Urothelium cell line (cell line): ENCODE measurements at regions not wholly inside any gene's neighbourhood (a gene's known extent, or its start where the extent isn't known, plus 50 kb on each side); places are given as distances from the start of the nearest gene placed in this dataset.

ENCODE experiments used
- DNase-seq: peaks from one replicate; pipeline ENCODE4 v3.0.0; 2011; ENCODE audit warnings: low spot score, mixed read lengths
- FAIRE-seq: peaks from 2 replicates; lab custom pipeline; 2011; peaks lifted over from hg19 to GRCh38; lab: Jason Lieb, UNC

DNA sequence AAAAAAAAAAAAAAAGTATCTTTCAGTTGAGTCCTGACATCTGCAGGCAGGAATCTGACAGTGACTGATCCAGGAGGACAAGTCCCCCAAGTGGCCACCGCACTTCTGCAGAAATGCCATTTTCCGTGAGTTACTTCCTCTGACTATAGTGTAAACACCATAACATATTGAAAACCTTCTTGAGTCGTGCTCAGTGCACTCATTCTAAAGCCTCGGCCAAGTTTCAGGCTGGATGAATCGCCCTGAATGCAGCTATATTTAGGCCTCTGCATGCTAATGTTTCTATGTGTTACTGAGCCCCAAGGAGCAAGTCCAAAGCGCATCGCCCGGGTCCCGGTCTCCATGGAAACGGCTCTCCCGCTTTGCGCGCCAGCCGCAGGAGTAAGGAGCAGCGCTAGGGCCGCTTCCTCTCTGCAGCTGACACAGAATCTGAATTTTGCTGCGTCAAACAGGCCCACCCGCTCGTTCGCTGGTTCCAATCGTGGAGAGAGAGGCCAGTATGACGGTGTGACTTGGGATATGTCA, 335.4 kb downstream of the MSX2 start:
- FAIRE-seq (peak; percentile 37), DNase-seq (peak; percentile 76)

GRCh38 chr5:175056831-175057230, 332.4 kb downstream of the MSX2 start:
- FAIRE-seq (no peak), DNase-seq (no peak)

- no peak for DNase-seq
- no peak for FAIRE-seq
These were observed 329.9 kb downstream of the MSX2 start for GRCh38 chr5:175054243-175054642.

DNA sequence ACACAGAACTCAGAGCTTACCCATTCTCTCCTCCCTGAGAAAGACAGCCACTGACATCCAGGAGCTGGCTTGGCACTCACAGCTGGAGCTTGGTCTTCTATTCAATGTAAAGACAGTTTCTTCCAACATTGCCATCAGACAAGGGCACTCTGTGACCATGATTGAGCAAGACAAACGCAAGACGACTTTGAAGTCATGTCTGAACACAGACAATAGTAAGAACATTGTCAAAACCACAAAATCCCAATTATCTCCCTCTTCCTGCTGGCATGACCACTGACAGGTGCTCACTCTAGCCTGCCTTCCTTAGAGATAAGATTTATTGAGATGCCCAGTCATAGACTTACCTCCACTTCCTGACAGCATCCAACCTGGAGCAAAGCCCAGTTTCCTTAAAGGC, 328.0 kb downstream of the MSX2 start:
- FAIRE-seq (no peak), DNase-seq (no peak)

GRCh38 chr5:175047048-175047447, 322.7 kb downstream of the MSX2 start:
- DNase-seq (peak; percentile 53), FAIRE-seq (peak; percentile 56)

DNA sequence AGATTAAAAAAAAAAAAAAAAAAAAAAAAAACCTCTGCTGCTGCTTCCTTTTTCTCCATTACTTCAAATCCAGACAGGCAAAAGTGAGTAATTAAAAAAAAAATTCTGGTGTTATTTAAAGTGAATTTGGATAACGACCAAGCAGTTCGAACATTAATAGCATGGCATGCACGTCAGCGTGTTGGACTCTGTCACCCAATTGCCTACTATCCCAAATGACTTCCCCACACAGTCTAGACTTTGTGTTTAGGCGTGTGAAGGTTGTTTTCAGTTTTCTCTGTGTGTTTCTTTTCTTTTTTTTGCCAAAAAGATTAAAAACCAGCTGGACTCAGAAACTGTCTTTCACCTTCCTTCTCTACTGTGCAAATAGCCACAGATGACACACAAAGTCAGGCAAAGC, 321.4 kb downstream of the MSX2 start:
- FAIRE-seq (no peak), DNase-seq (no peak)

- FAIRE-seq (no peak), DNase-seq (no peak)
These were observed 313.4 kb downstream of the MSX2 start for GRCh38 chr5:175037820-175038219.

- no peak for FAIRE-seq
- no peak for DNase-seq
These were observed 311.6 kb downstream of the MSX2 start for GRCh38 chr5:175035882-175036533.

DNA sequence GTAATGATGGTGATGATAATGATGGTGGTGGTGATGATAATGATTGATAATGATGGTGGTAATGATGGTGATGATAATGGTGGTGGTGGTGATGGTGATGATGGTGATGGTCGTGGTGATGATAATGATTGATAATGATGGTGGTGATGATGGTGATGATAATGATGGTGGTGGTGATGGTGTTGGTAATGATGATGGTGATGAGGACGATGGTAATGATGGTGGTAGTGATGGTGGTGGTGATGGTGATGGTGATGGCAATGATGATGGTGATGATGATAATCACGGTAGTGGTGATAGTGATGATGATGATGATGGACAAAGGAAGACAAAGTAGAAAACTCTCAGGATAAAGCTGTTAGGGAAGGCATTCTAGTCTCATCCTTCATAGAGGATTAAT, 310.5 kb downstream of the MSX2 start:
- no peak for DNase-seq
- FAIRE-seq, result peak; percentile 98

GRCh38 chr5:175032741-175033151, 308.4 kb downstream of the MSX2 start:
- no peak for FAIRE-seq
- no peak for DNase-seq

GRCh38 chr5:175032013-175032412, 307.6 kb downstream of the MSX2 start:
- DNase-seq, result no peak
- no peak for FAIRE-seq

DNA sequence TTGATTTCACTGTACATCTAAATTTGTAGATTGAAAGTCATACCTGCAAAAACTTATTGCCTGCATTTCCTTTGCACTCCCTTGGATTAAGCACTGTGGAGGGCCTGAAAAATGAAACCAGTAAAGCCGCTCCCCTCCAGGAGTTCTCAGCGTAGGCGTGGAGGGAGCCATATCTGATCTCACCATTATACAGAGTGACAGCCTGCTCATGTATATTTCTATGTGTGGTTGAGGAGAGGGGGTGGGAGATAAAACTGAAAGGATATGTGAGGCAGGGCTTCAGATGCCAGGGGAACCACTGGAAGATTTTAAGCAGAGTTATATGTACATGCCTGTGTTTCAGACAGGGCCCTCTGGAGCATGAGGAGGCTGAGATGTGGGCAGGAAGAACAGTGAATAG, 303.0 kb downstream of the MSX2 start:
- FAIRE-seq, result no peak
- DNase-seq, result no peak

GRCh38 chr5:175025077-175025476, 300.7 kb downstream of the MSX2 start:
- DNase-seq (no peak), FAIRE-seq (no peak)

- FAIRE-seq, result no peak
- no peak for DNase-seq
These were observed 297.7 kb downstream of the MSX2 start for GRCh38 chr5:175021841-175022625.

DNA sequence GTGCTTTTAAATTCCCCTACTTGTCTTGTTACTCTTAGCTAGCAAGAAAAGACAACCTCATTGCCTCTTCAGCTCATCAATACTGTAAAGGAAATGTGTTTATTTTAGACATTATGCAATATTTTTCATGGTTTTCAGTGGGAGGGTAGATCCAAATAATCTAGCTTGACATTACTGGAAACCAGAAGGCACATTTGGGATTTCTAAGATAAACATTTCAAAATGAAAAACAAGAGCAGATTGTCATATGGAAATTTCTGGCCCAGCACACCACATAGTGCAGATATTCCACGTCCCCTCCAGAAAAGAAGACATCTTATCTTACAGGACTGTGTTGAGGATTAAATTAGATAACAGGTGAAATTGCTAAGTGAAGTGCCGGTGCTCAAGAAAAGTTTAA, 296.9 kb downstream of the MSX2 start:
- DNase-seq, result no peak
- FAIRE-seq, result no peak

DNA sequence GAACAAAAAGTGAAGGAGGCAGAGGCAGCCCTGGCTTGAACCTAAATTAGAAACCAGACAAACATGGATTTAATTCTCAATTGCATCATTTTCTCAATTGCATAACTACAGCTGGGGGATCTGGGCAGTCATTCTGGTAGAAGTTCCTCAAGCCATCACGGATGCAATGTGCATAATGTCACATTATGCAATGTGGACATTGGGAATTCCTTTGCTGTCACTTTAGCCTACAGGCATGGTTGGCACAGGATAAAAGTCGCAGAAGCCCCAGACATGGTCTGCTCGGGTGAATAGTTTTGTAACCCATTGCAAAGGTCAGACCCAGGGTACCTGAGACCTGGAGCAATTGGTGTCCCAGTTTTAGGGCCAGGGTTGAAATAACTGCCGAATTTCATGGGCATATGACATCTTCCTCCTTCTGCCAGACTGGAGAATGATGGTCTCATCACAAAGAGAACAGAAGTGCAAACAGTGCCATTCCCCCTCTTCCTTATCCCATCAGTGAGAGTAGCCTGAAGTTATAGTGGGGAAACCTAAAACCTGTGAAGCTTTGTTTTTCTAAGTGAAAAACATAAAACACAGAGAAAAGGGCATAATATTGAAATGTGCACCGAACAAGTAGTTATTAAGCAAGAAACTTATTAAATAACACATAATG, 290.8 kb downstream of the MSX2 start:
- no peak for FAIRE-seq

GRCh38 chr5:175013251-175013650, 288.9 kb downstream of the MSX2 start:
- DNase-seq (no peak), FAIRE-seq (no peak)

More for the DNA sequence above, 290.8 kb downstream of the MSX2 start:
- no peak for DNase-seq

GRCh38 chr5:175012267-175012666, 287.9 kb downstream of the MSX2 start:
- no peak for DNase-seq
- no peak for FAIRE-seq

DNA sequence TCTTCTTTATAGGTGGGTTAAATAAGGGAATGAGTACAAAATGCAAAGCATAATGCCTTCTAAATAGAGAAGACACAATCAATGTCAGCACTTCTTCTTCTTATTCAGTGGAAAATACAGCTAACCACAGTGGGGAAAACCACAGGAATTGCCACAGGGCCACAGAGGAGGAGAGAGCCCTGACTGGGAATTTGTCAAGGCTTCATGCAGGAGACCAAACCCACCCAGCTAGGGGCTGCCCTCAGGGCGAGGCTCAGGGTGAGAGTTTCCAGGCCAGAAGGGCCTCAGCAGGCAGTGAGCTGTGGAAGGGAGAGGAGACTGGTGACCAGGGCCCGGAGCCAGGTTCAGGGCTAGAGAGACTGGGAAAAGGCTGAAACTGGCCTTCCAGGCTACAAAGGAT, 279.1 kb downstream of the MSX2 start:
- FAIRE-seq (no peak), DNase-seq (peak; percentile 21)

GRCh38 chr5:175001876-175002645, 277.7 kb downstream of the MSX2 start:
- no peak for FAIRE-seq
- no peak for DNase-seq

DNA sequence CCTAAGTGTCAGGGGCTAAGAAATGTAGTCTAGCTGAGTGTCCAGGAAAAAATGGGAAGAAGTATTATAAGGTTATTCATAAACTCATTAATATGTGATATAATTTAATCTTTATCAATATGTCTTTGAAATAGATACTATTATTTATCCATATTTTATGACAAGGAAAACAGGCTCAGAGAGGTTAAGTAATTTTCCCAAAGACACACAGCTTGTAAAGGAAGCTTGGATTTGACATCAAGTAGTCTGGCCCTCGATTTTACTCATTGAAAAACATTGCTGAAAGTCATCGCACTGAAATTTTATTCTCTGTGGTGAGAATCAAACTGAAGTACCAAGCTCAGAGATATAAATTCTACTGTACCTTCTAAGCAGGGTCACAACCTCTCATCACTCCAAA, 276.9 kb downstream of the MSX2 start:
- no peak for DNase-seq
- no peak for FAIRE-seq
